ENCODE measurements at regions not wholly inside any gene's neighbourhood (a gene's known extent, or its start where the extent isn't known, plus 50 kb on each side); places are given as distances from the start of the nearest gene placed in this dataset.

DNA sequence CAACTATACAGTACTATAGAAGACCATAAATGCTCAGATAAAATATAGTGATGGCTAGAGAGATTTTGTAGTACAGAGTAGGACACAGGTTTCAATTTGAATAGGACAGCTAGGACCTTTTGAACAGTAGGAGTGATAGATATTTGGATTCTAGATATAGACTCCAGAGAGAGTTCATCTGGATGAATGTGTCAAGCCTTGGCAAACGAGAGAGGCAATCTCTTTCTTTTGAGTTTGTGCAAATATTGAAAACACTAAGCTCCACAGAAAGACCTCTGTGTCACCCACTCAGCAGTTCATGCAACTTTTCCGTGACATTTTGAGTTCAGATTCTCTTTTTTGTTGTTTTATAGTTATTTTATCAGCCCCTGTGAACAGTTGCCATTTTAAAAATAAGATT is 834.3 kb upstream of the COBL start:
- no peaks in the 10 kb centered on the region for H3K4me1 Mint-ChIP-seq (ENCODE audit: low read depth, unreplicated experiment)
- DNase-seq, result no peak

DNA sequence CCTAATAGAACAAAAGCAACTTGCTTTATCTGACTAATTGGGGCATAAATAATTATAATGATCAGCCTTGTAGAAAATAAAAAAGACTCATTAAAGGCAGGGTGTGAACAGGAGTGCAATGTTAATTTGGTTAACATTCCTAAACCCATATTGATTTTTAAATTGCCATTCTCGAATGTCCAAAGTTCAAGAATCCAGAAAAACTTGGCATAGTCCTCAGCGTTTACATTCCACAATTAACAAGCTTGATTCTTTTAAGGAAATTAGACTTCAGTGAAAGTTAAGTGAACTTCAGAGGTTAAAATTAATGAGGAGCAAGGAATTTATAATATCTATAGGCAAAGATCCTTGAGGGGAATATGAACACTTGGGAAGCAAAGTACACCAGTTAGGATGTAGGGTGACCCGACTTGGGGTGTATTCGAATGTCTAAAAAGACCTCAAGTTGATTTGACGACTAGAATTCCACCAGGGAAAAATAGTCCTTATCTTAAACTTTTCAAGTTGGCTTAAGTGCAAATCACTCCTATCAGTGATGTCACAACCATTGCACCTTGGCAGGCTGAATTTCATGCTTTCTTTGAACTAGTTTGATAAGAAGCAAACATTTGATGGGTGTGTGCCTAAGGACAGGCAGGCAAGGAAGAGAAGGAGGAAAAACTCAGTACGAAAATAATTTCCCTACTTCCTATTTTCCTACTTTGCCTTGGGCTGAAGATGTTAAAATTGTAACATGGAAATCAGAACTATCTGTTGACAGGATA is 830.4 kb upstream of the COBL start:
- H3K36me3 Mint-ChIP-seq (ENCODE audit: unreplicated experiment), result no peaks in the 10 kb centered on the region
- no peaks in the 10 kb centered on the region for H3K9me3 Mint-ChIP-seq (ENCODE audit: unreplicated experiment)
- H3K4me3 Mint-ChIP-seq (ENCODE audit: unreplicated experiment), result no peak overlapping the region
- H3K4me1 Mint-ChIP-seq (ENCODE audit: low read depth, unreplicated experiment), result no peaks in the 10 kb centered on the region
- TF ChIP-seq, protein P1, sequence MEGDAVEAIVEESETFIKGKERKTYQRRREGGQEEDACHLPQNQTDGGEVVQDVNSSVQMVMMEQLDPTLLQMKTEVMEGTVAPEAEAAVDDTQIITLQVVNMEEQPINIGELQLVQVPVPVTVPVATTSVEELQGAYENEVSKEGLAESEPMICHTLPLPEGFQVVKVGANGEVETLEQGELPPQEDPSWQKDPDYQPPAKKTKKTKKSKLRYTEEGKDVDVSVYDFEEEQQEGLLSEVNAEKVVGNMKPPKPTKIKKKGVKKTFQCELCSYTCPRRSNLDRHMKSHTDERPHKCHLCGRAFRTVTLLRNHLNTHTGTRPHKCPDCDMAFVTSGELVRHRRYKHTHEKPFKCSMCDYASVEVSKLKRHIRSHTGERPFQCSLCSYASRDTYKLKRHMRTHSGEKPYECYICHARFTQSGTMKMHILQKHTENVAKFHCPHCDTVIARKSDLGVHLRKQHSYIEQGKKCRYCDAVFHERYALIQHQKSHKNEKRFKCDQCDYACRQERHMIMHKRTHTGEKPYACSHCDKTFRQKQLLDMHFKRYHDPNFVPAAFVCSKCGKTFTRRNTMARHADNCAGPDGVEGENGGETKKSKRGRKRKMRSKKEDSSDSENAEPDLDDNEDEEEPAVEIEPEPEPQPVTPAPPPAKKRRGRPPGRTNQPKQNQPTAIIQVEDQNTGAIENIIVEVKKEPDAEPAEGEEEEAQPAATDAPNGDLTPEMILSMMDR (IDR thresholded peaks at IDR 0.05; ENCODE audit: partially characterized antibody, unreplicated experiment), result no peak
- no peaks in the 10 kb centered on the region for H3K27me3 Mint-ChIP-seq (ENCODE audit: unreplicated experiment)
- DNase-seq, result no peak
- H3K27ac Mint-ChIP-seq (ENCODE audit: unreplicated experiment), result no peak overlapping the region

More for the DNA sequence above, 834.3 kb upstream of the COBL start:
- H3K9me3 Mint-ChIP-seq (ENCODE audit: unreplicated experiment), result no peaks in the 10 kb centered on the region
- no peak overlapping the region for H3K27ac Mint-ChIP-seq (ENCODE audit: unreplicated experiment)
- no peaks in the 10 kb centered on the region for H3K36me3 Mint-ChIP-seq (ENCODE audit: unreplicated experiment)
- H3K27me3 Mint-ChIP-seq (ENCODE audit: unreplicated experiment), result no peaks in the 10 kb centered on the region
- H3K4me3 Mint-ChIP-seq (ENCODE audit: unreplicated experiment), result no peak overlapping the region
- TF ChIP-seq, protein P1 (IDR thresholded peaks at IDR 0.05; ENCODE audit: partially characterized antibody, unreplicated experiment), result no peak

DNA sequence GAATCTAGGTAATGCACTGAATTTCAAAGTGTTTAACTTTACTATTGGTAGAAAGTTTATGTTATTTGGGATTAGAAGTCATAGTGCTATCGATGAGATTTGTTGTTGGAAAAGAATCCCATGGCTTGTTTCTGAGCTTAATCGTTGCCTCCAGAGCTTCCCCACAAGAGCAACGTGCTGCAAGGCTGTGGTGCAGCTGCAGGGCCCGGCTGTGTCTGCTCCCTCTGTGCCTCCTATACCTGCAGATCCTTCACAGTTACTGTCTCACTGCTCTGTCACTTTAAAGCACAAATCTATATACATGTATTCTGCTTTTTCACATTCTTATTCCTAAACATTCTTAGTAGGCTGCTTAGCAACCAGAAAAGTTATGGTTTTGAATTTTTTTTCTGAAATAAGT is 826.6 kb upstream of the COBL start:
- Mint-ChIP-seq H3K36me3 (ENCODE audit: unreplicated experiment) (no peaks in the 10 kb centered on the region), H3K27me3 (ENCODE audit: unreplicated experiment) (no peaks in the 10 kb centered on the region), H3K4me1 (ENCODE audit: low read depth, unreplicated experiment) (no peaks in the 10 kb centered on the region), H3K9me3 (ENCODE audit: unreplicated experiment) (no peaks in the 10 kb centered on the region), H3K4me3 (ENCODE audit: unreplicated experiment) (no peak overlapping the region), H3K27ac (ENCODE audit: unreplicated experiment) (no peak overlapping the region)
- TF ChIP-seq, protein P1 (IDR thresholded peaks at IDR 0.05; ENCODE audit: partially characterized antibody, unreplicated experiment), result no peak
- no peak for DNase-seq

DNA sequence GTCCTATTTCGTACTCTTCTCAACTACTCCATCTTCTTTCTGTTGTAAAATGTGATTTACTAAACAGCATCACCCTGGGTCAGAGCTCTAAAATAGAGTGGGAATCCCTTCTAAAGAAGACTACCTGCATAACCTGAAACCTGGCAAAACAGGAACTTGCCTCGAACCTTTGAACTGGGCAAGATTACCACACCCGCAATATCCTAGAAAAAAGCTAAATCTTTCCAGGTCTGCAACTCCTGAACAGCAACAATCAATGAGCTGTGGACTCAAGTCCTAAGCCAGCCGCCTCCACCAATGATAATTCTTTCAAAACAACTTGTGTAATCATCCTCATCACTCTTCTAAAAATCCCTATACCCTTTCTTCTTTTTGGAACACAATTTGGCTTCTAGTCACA is 824.2 kb upstream of the COBL start:
- Mint-ChIP-seq H3K9me3 (ENCODE audit: unreplicated experiment) (peaks cover 2% of the 10 kb centered on the region), H3K27me3 (ENCODE audit: unreplicated experiment) (no peaks in the 10 kb centered on the region), H3K27ac (ENCODE audit: unreplicated experiment) (no peak overlapping the region), H3K4me1 (ENCODE audit: low read depth, unreplicated experiment) (no peaks in the 10 kb centered on the region), H3K4me3 (ENCODE audit: unreplicated experiment) (no peak overlapping the region), H3K36me3 (ENCODE audit: unreplicated experiment) (no peaks in the 10 kb centered on the region)
- TF ChIP-seq, protein P1 (IDR thresholded peaks at IDR 0.05; ENCODE audit: partially characterized antibody, unreplicated experiment), result no peak
- no peak for DNase-seq

DNA sequence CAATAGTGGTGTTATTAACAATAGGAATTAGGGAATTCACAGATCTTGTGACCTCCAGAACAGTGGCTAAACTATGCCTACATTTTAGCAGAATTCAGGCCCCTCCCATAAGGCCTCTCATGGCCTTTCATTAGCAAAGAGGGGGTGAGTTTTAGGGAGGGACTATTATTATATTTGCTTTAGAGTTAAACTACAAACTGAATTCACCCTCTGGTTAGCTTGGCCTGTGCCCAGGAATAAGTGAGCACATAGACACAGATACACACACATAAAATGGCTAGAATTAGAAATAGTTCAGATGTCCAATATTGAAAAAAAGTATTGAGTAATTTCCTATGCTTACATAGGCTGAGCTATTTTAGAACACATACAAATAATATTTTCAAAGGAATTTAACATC is 818.8 kb upstream of the COBL start:
- TF ChIP-seq, protein P1 (IDR thresholded peaks at IDR 0.05; ENCODE audit: partially characterized antibody, unreplicated experiment), result no peak
- no peak for DNase-seq
- Mint-ChIP-seq H3K27ac (ENCODE audit: unreplicated experiment) (no peak overlapping the region), H3K4me1 (ENCODE audit: low read depth, unreplicated experiment) (peaks cover 6% of the 10 kb centered on the region), H3K27me3 (ENCODE audit: unreplicated experiment) (no peaks in the 10 kb centered on the region), H3K4me3 (ENCODE audit: unreplicated experiment) (no peak overlapping the region), H3K9me3 (ENCODE audit: unreplicated experiment) (peaks cover 2% of the 10 kb centered on the region), H3K36me3 (ENCODE audit: unreplicated experiment) (no peaks in the 10 kb centered on the region)
